Inflammatory macrophage (primary cell): ENCODE measurements at regions not wholly inside any gene's neighbourhood (a gene's known extent, or its start where the extent isn't known, plus 50 kb on each side); places are given as distances from the start of the nearest gene placed in this dataset.
"Not testable (repeated sequence)": the region's sequence is repeated elsewhere in the genome, so short reads cannot be mapped to it uniquely, and the experiment has no call there.

ENCODE experiments used
- DNase-seq, 2 donors: peaks; one replicate each; pipeline ENCODE4 v3.0.0-alpha.2; 2020 to 2022

DNA sequence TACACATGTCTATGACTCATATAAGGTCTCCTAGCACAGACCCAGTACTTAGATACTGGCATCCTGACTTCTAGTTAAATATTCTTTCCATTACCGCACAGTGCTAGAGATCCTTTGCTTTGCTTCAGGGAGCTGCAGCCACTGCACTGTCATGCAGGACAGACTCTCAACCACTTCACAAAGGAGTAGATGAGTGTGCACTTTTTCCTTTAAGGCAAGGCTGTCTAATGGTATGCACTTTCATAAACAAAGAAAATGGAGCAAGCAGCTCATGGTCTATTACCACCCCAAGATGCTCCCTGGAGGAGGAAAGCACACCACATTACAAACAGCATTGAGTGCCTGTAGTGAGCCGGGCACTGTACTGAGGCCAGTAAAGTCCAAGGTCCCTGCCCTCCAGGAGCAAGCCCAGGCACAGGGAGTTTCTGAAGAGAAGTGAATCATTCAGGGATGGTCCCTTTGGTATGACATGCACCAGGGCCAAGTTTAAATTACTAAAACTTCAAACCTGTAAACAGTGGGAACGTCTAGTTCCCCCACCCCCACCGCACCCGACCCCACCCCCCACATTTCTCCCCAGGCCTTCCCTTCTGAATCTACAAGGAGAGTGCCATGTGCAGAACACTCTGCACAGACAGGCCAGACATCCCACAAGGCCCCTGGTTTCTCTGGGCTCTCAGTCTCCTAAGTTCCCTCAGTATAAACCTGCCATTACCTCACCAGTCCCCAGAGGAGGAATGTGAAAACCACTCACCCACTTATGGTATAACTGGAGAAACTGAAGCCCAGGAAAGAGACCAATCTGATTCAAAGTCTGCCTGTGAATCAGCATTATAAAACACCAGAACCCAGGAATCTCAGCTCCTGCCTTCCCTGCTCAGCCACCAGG is 107.8 kb upstream of the BCL6 start:
- DNase-seq, result no peak

DNA sequence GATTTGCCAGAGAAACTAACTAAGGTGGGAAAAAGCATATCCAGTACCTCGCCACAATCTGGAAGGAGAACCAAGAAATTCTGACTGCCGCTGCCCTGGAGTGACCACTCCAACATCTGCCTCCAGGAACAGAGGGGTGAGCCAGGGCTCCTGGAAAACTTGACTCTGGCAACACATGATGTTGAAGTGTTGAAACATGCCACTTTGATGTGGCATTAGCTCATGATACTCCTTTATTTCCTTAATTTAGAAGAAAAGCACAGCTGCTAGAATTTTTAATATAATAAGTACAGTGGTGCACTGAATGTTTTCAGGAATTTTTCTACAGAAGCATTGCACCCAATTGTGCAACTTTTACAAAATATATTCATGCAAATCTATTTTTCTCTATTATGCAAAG is 109.9 kb upstream of the BCL6 start:
- DNase-seq, result peak; percentile 62 to 74

DNA sequence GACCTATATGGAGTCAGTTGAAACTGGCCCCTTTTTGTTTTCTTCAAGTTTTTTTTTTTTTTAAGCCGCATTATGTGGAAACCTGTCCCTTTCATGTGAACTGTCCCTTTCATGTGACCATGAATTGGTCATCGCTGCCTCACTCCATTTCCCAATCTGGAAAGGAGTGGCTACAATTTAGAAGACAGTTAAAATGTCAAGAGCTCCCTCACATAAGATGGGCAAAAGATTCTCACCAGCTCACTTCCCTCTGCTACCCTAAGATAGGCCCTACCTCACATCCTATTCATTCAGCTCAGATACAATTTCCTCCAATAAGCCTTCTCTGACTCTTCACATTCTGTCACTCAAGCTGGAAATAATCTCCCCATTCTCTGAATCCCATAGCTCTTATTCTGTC is 111.3 kb upstream of the BCL6 start:
- peak; percentile 86 to 90 for DNase-seq

DNA sequence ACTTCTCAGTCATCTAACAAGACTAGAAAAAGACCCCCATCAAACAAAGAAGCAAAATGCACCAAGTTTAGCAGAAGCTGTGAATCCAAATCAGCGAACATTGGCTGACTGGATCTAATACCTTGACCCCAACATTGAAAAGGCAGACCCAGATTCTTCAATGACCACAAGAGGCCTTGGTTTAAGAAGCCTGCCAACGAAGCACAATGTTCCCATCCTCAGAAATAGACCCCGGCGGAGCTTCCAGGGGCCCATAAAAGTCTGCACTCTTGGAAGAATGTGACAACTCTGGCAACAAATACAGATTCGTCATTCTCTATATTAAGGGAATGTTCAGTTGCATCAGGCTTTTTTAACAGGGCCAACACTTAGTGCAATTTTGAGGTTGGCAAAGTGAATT is 112.8 kb upstream of the BCL6 start:
- DNase-seq, result no peak

DNA sequence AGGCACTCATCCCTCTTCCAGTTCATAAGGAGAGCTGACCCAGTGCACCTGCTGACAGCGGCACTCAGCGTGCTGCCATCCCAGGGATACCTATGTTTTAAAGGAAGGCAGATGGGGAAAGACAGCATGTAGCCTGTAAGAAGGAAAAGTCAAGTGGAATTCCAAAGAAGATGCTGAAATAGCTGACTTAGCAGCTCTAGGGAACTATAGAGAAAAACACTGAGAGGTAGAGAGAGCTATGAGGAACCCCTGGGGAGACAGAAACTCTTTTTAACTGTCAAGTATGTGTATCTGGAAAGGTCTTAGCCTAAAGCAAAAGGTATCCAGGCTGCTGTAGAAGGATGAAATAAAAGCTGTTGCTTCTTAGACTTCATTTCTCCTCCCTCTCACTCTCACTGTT is 113.4 kb upstream of the BCL6 start:
- DNase-seq, result no peak

DNA sequence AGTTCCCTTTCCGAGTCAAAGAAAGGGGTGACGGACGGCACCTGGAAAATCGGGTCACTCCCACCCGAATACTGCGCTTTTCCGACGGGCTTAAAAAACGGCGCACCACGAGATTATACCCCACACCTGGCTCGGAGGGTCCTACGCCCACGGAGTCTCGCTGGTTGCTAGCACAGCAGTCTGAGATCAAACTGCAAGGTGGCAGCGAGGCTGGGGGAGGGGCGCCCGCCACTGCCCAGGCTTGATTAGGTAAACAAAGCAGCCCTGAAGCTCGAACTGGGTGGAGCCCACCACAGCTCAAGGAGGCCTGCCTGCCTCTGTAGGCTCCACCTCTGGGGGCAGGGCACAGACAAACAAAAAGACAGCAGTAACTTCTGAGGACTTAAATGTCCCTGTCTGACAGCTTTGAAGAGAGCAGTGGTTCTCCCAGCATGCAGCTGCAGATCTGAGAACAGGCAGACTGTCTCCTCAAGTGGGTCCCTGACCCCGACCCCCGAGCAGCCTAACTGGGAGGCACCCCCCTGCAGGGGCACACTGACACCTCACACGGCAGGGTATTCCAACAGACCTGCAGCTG is 117.5 kb upstream of the BCL6 start:
- not testable (repeated sequence) for DNase-seq

DNA sequence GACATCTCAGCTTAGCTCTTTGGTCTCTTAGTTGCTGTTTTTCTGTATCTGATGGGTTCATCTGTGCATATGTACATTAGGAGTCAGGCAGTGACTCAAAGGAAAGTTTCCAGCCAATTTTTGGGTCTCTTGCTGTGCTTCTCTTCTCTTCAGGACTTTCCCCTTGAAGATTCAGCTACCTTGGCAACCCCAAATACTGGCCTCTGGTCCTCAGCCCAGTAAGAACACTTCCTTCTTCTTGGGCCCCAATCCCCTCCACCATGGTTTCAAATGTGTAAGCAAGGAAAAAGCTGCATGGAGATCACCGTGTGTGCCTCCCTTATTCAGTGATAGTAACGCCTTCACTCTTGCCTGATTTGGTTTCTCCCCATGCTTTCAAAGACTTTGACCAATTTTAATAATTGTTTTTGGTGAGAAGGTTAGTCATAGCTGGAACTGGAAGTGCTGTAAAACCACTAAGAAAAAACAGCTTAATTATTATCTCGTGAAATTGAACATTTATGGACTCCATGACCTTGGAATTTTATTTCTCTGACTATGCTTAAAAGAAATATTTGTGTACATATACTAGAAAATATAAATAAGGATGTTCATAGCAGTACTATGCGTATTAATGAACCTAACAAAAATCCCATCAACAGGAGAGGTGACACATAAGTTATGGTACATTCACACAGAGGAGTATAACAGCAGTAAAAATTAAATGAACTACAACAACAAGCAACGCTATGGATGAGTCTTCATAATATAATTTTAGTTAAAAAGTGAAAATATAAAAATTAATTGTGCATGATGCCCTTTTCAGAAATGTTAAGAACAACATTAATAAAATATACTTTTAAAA is 125.3 kb upstream of the BCL6 start:
- DNase-seq, result no peak

DNA sequence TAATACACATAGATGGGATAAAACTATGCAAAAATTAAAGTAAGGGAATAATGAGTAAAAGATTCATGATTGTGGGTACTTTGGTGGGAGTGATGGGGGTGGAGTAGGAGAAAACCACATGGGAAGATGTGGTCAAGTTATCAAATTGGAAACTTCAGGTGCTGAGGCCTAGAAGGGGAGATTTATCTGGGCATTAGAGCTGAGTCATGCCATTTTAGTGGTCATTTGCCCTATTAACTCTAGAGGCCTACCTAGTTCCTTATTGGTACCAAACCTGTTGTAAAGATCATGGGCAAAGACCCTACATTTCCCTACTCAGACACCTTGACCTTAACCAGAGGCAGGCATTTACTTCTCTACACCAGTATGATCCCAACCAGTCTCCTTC is 125.9 kb upstream of the BCL6 start:
- DNase-seq, result no peak

DNA sequence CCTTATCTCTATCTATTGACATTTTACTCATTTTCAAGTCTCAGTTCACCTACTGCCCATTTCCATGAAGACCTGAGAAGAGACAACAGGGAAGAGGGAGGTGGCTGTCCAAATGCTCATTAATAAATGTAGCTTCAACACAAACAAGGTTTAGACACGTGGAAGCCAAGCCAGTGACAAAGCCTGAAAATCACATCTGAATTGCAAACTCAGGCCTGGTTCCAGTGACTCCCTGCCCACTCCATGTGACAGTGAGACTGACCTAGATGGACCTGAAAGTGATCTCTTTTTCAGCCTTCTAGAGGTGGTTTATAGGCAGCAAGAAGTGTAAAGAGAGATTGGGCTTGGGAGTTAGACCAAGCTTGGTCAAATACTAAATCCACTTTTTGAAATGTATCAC is 126.6 kb upstream of the BCL6 start:
- DNase-seq, result no peak

DNA sequence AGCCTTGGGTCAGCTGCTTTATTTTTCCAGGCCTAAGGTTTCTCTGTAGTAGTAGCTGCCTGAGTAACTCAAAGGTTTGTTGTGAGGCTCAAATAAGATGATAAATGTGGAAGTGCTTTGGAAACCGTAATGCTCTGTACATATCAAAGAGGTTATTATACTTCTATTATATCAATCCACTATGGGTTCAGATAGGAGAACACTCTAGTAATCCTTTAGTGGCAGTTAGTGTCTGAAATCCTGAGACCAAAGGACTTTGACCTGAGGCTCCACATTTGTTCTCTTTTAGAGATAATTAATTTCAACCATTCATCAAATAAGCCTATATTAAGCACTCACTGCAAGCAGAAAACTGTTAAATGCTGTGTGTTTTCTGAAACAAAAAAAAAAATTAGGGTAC is 128.6 kb upstream of the BCL6 start:
- no peak for DNase-seq

DNA sequence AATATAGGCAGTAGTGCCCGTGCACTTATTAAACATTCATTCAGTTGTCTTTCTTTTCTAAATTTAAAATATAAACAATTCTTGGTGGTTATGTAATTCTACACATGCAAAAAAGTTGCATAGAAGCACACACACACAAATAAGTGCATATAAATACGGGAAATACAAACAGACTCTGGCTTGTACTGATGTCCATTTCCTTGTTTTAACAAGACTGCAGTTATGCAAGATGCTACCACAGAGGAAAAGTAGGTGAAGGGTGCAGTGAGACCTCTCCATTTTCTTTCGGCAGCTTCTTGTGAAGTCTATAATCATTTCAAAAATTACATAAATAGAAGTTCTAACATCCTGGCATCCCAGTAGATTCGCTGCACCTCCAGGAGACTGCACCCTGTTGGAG is 130.6 kb upstream of the BCL6 start:
- peak; percentile 32 to 55 for DNase-seq

DNA sequence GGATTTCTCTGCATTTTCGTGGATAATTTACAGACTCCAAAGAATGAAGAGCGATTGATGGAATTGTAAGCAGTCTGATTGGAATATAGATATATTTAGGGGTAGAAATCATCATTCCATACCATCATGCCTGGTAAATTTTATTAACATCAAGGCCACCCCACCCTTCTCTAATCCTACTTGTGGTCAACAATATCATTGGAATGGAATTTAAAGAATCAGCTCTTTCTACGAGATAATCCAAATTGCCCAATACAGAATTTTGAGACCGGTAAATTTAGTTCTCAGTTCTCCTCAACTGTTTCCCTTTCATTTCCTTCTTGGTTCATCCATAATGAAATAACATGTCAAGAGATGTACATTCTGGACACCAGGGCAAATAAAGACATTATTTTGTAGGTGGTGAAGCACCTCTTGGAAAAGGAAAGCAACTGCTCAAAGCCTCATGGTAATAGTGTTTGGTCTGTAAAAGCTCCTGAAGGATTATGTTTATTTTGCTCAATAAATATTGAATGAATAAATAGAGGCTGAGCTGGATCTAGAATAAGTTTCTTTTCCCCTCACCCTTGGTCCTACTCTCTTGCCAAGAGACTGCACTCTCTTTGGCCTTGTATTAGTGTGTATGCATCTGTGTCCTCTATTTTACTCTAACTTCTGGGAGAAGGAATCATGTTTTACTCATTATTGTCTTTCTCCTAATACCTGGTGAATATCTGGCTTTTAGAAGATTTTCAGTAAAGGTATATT is 133.7 kb upstream of the BCL6 start:
- no peak for DNase-seq

DNA sequence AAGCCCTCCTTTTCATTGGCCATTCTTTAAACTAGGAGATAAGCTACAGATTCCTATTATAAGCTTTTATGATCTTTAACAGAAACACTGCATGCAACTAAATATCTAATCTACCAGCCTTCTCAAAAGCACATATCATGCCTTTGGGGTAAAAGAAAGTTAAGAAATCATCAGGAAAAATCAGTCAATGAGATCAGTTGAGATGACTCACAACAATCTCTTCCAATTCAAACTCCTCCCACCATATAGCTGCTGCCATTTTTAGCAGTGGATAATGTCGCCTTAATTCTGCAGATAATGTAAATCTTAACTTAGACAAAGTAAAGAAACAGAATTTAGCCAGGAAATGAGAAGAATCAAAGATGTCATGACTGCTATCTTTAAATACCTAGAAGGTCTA is 135.2 kb upstream of the BCL6 start:
- DNase-seq, result no peak

DNA sequence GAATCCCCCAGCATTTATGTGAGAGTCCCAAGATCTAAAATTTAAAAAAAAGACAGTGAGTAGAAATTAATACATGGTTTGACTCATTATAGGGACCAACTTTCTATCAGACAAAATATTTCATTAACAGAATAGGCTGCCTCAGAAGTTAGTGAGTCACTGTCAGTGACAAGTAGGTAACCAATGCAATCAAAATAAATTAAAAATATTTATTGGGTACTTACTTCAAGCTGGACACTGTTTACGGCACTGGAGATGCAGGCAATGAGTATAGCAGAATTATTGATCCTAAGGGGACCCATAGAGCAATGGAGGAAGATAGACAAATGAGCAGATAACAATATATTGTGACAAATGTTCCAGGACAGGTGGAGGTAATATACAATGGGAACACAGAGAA is 135.6 kb upstream of the BCL6 start:
- DNase-seq, result no peak

DNA sequence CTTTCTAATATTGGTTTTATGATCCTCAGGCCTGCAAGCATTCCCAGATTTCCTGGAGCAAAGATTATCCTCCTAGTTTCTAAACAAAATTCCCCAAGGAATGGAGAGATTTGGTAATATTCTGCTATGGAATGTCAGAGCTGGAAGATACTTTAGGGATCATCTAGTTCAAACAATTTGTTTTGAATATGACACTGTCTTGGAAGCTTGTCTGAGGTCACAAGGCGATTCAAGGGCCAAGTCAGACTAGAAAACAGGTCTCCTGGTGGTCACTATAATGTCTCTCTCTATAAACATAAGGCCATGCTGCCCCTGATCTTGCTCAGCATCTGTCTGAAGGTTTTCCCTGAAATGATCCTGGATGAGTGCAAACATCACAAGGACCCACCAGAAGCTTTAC is 143.4 kb upstream of the BCL6 start:
- no peak for DNase-seq

DNA sequence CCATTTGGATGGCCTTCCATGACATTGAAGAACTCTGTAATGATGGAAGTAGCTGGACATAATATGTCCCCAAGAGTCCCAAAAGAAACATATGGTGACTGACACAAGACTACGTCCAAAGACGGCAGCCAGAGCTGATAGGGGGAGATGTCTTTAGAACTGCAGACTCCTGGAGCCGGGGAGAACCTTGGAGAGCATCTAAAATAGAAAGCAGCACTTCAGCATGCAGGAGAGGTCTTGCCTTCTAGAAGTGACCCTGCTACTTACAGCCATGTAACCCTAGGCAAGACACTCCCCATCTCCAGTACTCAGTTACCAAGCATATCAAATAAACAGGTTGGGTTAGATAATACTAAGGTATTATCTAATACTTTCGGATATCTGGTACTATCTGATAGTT is 143.8 kb upstream of the BCL6 start:
- no peak for DNase-seq

DNA sequence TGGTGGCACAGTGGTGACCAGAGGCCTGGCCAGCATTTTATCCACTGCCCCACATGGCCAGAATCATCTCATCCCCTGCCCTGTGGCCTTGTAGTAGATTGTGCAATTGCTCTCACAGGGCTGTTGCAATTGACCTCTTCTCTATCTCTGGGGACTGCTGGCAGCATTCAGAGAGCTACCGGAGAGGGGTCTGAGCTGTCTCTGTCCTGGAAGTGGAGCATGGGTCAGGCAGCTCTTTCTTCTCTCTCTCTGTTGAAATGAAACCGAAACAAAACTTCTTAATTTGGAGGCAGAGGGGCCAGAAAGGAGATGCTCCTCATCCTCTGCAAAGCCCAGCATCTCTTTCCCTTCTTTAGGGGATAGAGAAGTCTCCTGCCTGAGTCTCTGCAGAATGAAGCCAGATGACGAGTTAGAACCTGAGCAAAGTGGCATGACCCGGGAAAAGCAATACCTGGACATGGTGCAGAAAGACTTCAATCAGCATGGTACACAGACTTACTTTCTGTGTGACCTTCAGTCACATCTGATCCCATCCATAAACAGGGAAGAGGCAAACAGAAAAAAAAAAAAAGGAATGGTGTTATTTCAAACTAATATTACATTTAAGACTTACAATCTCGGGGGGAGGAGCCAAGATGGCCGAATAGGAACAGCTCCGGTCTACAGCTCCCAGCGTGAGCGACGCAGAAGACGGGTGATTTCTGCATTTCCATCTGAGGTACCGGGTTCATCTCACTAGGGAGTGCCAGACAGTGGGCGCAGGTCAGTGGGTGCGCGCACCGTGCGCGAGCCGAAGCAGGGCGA is 144.5 kb upstream of the BCL6 start:
- DNase-seq, result peak; percentile 63 to 64

DNA sequence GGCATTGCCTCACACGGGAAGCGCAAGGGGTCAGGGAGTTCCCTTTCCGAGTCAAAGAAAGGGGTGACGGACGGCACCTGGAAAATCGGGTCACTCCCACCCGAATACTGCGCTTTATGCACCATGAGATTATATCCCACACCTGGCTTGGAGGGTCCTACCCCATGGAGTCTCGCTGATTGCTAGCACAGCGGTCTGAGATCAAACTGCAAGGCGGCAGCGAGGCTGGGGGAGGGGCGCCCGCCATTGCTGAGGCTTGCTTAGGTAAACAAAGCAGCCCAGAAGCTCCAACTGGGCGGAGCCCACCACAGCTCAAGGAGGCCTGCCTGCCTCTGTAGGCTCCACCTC is 145.1 kb upstream of the BCL6 start:
- DNase-seq, result not testable (repeated sequence)

DNA sequence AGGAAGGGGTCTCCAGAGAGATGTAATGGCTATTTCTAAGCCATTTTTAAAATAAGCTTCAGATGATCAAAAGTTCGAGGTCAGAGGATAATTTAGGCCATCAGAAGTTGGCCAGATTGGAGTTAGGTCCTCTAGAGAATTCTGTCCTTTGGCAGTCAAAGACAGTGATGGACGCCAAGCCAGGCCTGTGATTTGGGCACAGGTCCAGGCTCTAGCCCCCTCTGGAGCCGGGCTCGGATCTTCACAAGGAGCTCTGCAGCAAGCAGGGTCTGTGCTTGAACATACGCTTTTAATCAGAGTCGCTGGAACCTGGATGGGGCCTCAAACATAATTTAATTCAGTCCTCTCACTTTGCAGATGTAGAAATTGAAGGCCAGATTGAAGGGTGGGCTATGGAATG is 151.4 kb upstream of the BCL6 start:
- DNase-seq, result no peak

DNA sequence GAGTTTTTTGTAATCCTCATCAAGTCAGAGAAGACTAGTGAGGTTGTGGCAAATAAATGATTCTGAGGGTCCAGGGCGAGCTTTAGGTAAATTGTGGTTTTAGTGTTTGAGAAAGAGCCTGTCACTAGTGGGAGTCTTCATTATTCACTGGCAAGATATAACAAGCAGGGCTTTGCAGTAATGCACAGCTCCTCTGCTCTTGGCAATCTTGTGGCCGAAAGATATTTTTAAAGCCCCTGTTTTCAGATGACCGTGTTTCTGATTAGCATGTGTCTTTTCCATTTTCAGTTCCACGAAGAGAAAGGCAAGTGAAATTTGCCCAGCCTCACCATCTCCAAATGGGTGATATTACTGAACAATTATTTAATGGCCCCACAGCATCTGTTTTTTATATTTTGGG is 154.0 kb upstream of the BCL6 start:
- no peak for DNase-seq

DNA sequence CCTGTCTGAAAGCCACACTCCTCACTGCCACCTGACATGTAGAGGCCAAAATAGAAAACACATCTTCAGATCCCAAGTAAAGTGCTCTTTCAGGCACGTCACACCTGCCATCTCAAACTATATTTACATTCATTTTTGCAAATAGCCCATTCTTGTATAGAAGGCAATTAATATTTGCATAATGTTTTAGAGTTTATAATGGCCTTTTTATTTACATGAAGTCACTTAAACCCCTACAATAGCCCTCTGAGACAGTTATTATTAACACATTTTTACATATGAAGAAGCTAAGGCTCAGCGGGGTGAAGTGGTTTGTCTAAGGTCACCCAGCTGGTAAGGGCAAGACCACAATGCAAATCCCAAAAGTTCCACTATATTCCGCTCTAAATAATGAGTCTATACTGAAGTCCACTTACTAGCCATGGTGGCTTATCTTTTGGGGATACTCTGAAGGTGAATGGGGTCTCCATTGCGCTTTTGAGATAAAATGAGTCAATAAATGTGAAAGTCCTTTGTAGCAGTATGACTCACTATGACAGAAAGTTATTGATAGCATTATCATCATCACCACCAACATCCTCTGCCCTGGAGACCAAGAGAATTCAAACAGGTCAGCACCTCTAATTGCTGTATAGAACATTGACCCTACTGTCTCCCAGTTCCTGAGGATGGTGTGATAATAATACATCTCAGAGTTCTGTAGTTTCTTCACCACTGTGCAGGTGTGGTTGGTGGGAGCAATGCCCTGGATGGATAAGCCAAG is 155.9 kb upstream of the BCL6 start:
- DNase-seq, result no peak
